IMR-90 (cell line): ENCODE measurements at regions not wholly inside any gene's neighbourhood (a gene's known extent, or its start where the extent isn't known, plus 50 kb on each side); places are given as distances from the start of the nearest gene placed in this dataset.

Experiments used
- RAD21 ChIP-seq: IDR thresholded peaks from 2 replicates; pipeline ENCODE4 v1.6.1; 2012; ENCODE audit warnings: low read length, improper control_type of control experiment
- SMC3 ChIP-seq: fragments of 150-350 bp; IDR thresholded peaks from 2 replicates; pipeline ENCODE4 v1.6.1; 2016; ENCODE audit warnings: low read depth, mild to moderate bottlenecking, antibody characterized with exemption, low read length, moderate library complexity
- TF ChIP-seq, protein P1 (sequence below): conservative IDR thresholded peaks from 2 replicates; pipeline ENCODE4 v1.5.1; 2012; ENCODE audit warnings: mild to moderate bottlenecking, low read depth, low read length, improper control_type of control experiment

- TF ChIP-seq, protein P1, sequence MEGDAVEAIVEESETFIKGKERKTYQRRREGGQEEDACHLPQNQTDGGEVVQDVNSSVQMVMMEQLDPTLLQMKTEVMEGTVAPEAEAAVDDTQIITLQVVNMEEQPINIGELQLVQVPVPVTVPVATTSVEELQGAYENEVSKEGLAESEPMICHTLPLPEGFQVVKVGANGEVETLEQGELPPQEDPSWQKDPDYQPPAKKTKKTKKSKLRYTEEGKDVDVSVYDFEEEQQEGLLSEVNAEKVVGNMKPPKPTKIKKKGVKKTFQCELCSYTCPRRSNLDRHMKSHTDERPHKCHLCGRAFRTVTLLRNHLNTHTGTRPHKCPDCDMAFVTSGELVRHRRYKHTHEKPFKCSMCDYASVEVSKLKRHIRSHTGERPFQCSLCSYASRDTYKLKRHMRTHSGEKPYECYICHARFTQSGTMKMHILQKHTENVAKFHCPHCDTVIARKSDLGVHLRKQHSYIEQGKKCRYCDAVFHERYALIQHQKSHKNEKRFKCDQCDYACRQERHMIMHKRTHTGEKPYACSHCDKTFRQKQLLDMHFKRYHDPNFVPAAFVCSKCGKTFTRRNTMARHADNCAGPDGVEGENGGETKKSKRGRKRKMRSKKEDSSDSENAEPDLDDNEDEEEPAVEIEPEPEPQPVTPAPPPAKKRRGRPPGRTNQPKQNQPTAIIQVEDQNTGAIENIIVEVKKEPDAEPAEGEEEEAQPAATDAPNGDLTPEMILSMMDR, result no peak
- TF ChIP-seq RAD21 (no peak), SMC3 (no peak)
These were observed 781.7 kb upstream of the GHITM start for GRCh38 chr10:83357627-83358026.
